Liver (tissue), 7 donors: ENCODE measurements at regions not wholly inside any gene's neighbourhood (a gene's known extent, or its start where the extent isn't known, plus 50 kb on each side); places are given as distances from the start of the nearest gene placed in this dataset.

Experiments used
- DNase-seq: peaks from one replicate; pipeline ENCODE4 v3.0.0-alpha.2; 2017; ENCODE audit warnings: low spot score
- H3K27ac ChIP-seq, 2 donors: one replicate each; pipeline ENCODE4 v1.7.0; 2013; ENCODE audit warnings: inconsistent platforms in 2 of 2, low read length in 2 of 2, control low read depth in 1 of 2, low read depth in 1 of 2, mild to moderate bottlenecking in 1 of 2
- H3K27me3 ChIP-seq, 4 donors: one replicate each; pipeline versions ENCODE4 v1.6.1 to v1.7.0; 2013; ENCODE audit warnings: low read length in 3 of 4, inconsistent platforms in 1 of 4, mild to moderate bottlenecking in 1 of 4, moderate library complexity in 1 of 4; ENCODE audit not compliant: control insufficient read depth in 4 of 4, insufficient read depth in 4 of 4
- H3K36me3 ChIP-seq, 4 donors: one replicate each; pipeline versions ENCODE4 v1.6.1 to v1.7.0; 2013; ENCODE audit warnings: low read length in 3 of 4, mild to moderate bottlenecking in 3 of 4, low read depth in 1 of 4, moderate library complexity in 1 of 4; ENCODE audit not compliant: control insufficient read depth in 4 of 4, insufficient read depth in 3 of 4
- H3K4me1 ChIP-seq, 4 donors: one replicate each; pipeline versions ENCODE4 v1.6.1 to v1.7.0; 2013; ENCODE audit warnings: low read length in 3 of 4, mild to moderate bottlenecking in 3 of 4, moderate library complexity in 1 of 4; ENCODE audit not compliant: control insufficient read depth in 4 of 4, insufficient read depth in 4 of 4
- H3K4me3 ChIP-seq, 3 donors: one replicate each; pipeline versions ENCODE4 v1.6.1 to v1.7.0; 2013; ENCODE audit warnings: low read length in 3 of 3, control low read depth in 1 of 3, low read depth in 1 of 3, mild to moderate bottlenecking in 1 of 3
- H3K9ac ChIP-seq, 2 donors: one replicate each; pipeline ENCODE4 v1.7.0; 2013; ENCODE audit warnings: low read length in 2 of 2, mild to moderate bottlenecking in 2 of 2, moderate library complexity in 2 of 2, control low read depth in 1 of 2, low read depth in 1 of 2
- H3K9me3 ChIP-seq, 4 donors: one replicate each; pipeline versions ENCODE4 v1.6.1 to v1.7.0; 2013; ENCODE audit warnings: low read length in 3 of 4; ENCODE audit not compliant: control insufficient read depth in 4 of 4
- EGR1 ChIP-seq, 2 donors: IDR thresholded peaks; 2 replicates each; pipeline ENCODE4 v1.6.1; 2016 to 2018; ENCODE audit warnings: antibody characterized with exemption in 2 of 2, low read depth in 2 of 2
- FOXA2 ChIP-seq: IDR thresholded peaks from 2 replicates; pipeline ENCODE4 v1.6.1; 2016; ENCODE audit warnings: antibody characterized with exemption
- GABPA ChIP-seq, 2 donors: IDR thresholded peaks in 1 of 2; conservative IDR thresholded peaks in 1 of 2; 2 replicates each; pipeline ENCODE4 v1.6.1; 2016; ENCODE audit warnings: antibody characterized with exemption in 2 of 2, mild to moderate bottlenecking in 1 of 2, moderate library complexity in 1 of 2
- HNF4G ChIP-seq: IDR thresholded peaks from 2 replicates; pipeline ENCODE4 v1.6.1; 2016; ENCODE audit warnings: antibody characterized with exemption
- JUND ChIP-seq, 2 donors: IDR thresholded peaks; 2 replicates each; pipeline ENCODE4 v1.6.1; 2016; ENCODE audit warnings: antibody characterized with exemption in 2 of 2
- NR2F2 ChIP-seq: IDR thresholded peaks from 2 replicates; pipeline ENCODE4 v1.6.1; 2016; ENCODE audit warnings: antibody characterized with exemption
- RAD21 ChIP-seq, 2 donors: IDR thresholded peaks; 2 replicates each; pipeline ENCODE4 v1.6.1; 2016; ENCODE audit warnings: antibody characterized with exemption in 2 of 2, mild to moderate bottlenecking in 2 of 2
- REST ChIP-seq: IDR thresholded peaks from 2 replicates; pipeline ENCODE4 v1.6.1; 2016; ENCODE audit warnings: antibody characterized with exemption, mild to moderate bottlenecking
- RXRA ChIP-seq, 2 donors: IDR thresholded peaks; 2 replicates each; pipeline ENCODE4 v1.6.1; 2017 to 2018; ENCODE audit warnings: antibody characterized with exemption in 2 of 2, mild to moderate bottlenecking in 1 of 2
- SP1 ChIP-seq: IDR thresholded peaks from 2 replicates; pipeline ENCODE4 v1.6.1; 2018; ENCODE audit warnings: antibody characterized with exemption, mild to moderate bottlenecking
- WGBS: extraction: QIAGEN DNeasy Blood & Tissue Kit; methylation state at CpG from one replicate; pipeline ENCODE4 v1.1.7; 2013; 5-methylcytosine and 5-hydroxymethylcytosine counted together
- TF ChIP-seq, protein P1 (sequence below): IDR thresholded peaks from 2 replicates; pipeline ENCODE4 v1.6.1; 2016; ENCODE audit warnings: antibody characterized with exemption
- TF ChIP-seq, protein P2 (sequence below): IDR thresholded peaks from 2 replicates; pipeline ENCODE4 v1.6.1; 2016; ENCODE audit warnings: antibody characterized with exemption
- donor health status: healthy.
- donor health status: healthy.
- donor health status: healthy.
- donor health status: healthy.

DNA sequence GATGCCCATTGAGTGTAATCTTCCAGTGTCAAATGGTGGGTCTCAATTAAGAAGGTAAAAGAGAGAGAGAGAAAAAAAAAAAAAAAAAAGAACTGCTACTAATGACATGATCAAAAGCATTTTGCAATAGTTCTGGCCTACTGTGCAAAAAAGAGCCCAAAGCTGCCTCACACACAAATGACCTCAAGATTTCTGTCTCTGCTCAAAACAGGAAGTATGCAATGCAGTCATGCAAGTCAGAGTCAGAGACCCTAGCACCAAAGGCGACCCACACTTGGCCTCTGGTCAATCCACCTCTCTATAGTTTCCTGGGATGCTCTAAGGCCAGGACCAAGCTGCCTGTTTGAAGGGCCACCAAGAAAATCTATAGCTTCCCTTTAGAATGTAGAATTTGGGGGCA is 323.5 kb downstream of the VPS13C start:
- H3K36me3 ChIP-seq, result no peaks in the 10 kb centered on the region
- H3K27me3 ChIP-seq, result no peaks in the 10 kb centered on the region
- no peaks in the 10 kb centered on the region for H3K9me3 ChIP-seq
- WGBS, result 85% methylated on average over 1 of the region's 1 CpG
- H3K9ac ChIP-seq, result no peak overlapping the region
- H3K27ac ChIP-seq, result no peak overlapping the region
- H3K4me3 ChIP-seq, result no peak overlapping the region
- TF ChIP-seq REST (no peak), RXRA (IDR thresholded peaks at IDR 0.05) (no peak), SP1 (no peak), EGR1 (IDR thresholded peaks at IDR 0.05; ENCODE audit: low read depth in 2 of 2) (no peak), NR2F2 (no peak)
- H3K4me1 ChIP-seq, result no peaks in the 10 kb centered on the region
- no peak for DNase-seq

DNA sequence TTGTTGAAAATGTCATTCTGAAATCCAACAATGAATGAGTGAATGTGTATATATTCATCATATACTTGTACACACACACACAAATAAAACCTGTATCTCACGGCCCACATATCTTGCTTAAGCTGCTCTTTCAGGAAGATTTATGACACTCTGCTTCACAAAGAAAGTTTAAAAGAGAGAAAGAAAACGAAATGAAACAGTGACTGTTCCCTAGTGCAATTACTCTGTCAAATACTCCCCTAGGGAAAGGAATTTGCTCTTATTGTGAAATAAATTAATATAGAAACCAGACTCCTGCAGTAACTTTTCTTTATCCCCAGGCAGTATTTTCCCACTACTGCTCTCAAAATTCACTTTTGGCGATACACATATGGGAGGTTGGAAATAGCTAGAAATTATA is 329.1 kb downstream of the VPS13C start:
- H3K27me3 ChIP-seq, result no peaks in the 10 kb centered on the region
- TF ChIP-seq GABPA (IDR thresholded peaks at IDR 0.05 in 1 of 2, conservative IDR thresholded peaks at IDR 0.05 in 1 of 2) (no peak), FOXA2 (no peak), RXRA (IDR thresholded peaks at IDR 0.05) (no peak), HNF4G (no peak), RAD21 (IDR thresholded peaks at IDR 0.05) (no peak), SP1 (no peak)
- TF ChIP-seq, protein P1, sequence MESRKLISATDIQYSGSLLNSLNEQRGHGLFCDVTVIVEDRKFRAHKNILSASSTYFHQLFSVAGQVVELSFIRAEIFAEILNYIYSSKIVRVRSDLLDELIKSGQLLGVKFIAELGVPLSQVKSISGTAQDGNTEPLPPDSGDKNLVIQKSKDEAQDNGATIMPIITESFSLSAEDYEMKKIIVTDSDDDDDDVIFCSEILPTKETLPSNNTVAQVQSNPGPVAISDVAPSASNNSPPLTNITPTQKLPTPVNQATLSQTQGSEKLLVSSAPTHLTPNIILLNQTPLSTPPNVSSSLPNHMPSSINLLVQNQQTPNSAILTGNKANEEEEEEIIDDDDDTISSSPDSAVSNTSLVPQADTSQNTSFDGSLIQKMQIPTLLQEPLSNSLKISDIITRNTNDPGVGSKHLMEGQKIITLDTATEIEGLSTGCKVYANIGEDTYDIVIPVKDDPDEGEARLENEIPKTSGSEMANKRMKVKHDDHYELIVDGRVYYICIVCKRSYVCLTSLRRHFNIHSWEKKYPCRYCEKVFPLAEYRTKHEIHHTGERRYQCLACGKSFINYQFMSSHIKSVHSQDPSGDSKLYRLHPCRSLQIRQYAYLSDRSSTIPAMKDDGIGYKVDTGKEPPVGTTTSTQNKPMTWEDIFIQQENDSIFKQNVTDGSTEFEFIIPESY, result no peak
- TF ChIP-seq, protein P2, sequence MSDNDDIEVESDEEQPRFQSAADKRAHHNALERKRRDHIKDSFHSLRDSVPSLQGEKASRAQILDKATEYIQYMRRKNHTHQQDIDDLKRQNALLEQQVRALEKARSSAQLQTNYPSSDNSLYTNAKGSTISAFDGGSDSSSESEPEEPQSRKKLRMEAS, result no peak
- H3K9me3 ChIP-seq, result no peaks in the 10 kb centered on the region
- no peak for DNase-seq
- no peak overlapping the region for H3K9ac ChIP-seq
- H3K27ac ChIP-seq, result no peak overlapping the region
- no peaks in the 10 kb centered on the region for H3K36me3 ChIP-seq
- H3K4me1 ChIP-seq, result no peaks in the 10 kb centered on the region
- H3K4me3 ChIP-seq, result no peak overlapping the region
- WGBS, result 65% methylated on average over 3 of the region's 3 CpGs

GRCh38 chr15:61729646-61730045 is 330.6 kb downstream of the VPS13C start:
- DNase-seq, result no peak
- no peaks in the 10 kb centered on the region for H3K27me3 ChIP-seq
- H3K4me3 ChIP-seq, result no peak overlapping the region
- no peak overlapping the region for H3K27ac ChIP-seq
- no peaks in the 10 kb centered on the region for H3K36me3 ChIP-seq
- H3K9me3 ChIP-seq, result no peaks in the 10 kb centered on the region
- H3K9ac ChIP-seq, result no peak overlapping the region
- TF ChIP-seq JUND (IDR thresholded peaks at IDR 0.05), result no peak
- H3K4me1 ChIP-seq, result no peaks in the 10 kb centered on the region
- WGBS, result 94% methylated on average over 2 of the region's 2 CpGs
